C4-2B (cell line): ENCODE measurements at regions not wholly inside any gene's neighbourhood (a gene's known extent, or its start where the extent isn't known, plus 50 kb on each side); places are given as distances from the start of the nearest gene placed in this dataset.
"Not testable (repeated sequence)": the region's sequence is repeated elsewhere in the genome, so short reads cannot be mapped to it uniquely, and the experiment has no call there.

ENCODE experiments used
- H3K27ac ChIP-seq: fragments of 450-650 bp; 2 replicates; pipeline ENCODE4 v1.5.1; 2017
- CTCF ChIP-seq: fragments of 450-650 bp; conservative IDR thresholded peaks from 2 replicates; pipeline ENCODE4 v1.5.1; 2017; ENCODE audit warnings: mild to moderate bottlenecking
- ZFX ChIP-seq: fragments of 450-650 bp; IDR thresholded peaks from 2 replicates; pipeline ENCODE4 v1.6.1; 2017

- no peak overlapping the region for H3K27ac ChIP-seq
- TF ChIP-seq CTCF (no peak), ZFX (no peak)
These were observed 1447.1 kb downstream of the PCDH19 start for GRCh38 chrX:98962996-98963395.

GRCh38 chrX:98956014-98956413 is 1454.1 kb downstream of the PCDH19 start:
- TF ChIP-seq ZFX (no peak), CTCF (peak; percentile 14; the same call in 1 of the 2 replicates)
- no peak overlapping the region for H3K27ac ChIP-seq

- TF ChIP-seq CTCF (no peak), ZFX (no peak)
These were observed 1470.6 kb downstream of the PCDH19 start for GRCh38 chrX:98939456-98939855.

GRCh38 chrX:98931216-98931615 is 1478.9 kb downstream of the PCDH19 start:
- H3K27ac ChIP-seq, result no peak overlapping the region
- TF ChIP-seq ZFX (no peak), CTCF (no peak)

More at GRCh38 chrX:98939456-98939855, 1470.6 kb downstream of the PCDH19 start:
- H3K27ac ChIP-seq, result no peak overlapping the region

- TF ChIP-seq ZFX, result no peak
- no peak for TF ChIP-seq CTCF
- H3K27ac ChIP-seq, result no peak overlapping the region
These were observed 1485.6 kb downstream of the PCDH19 start for GRCh38 chrX:98924511-98924910.

- no peak for TF ChIP-seq ZFX
- TF ChIP-seq CTCF, result no peak
- no peak overlapping the region for H3K27ac ChIP-seq
These were observed 1512.9 kb downstream of the PCDH19 start for GRCh38 chrX:98897191-98897590.

GRCh38 chrX:98850639-98851038 is 1559.4 kb downstream of the PCDH19 start:
- not testable (repeated sequence) for H3K27ac ChIP-seq
- peak; percentile 54 for TF ChIP-seq CTCF
